CD14-positive monocyte (primary cell): ENCODE measurements at regions not wholly inside any gene's neighbourhood (a gene's known extent, or its start where the extent isn't known, plus 50 kb on each side); places are given as distances from the start of the nearest gene placed in this dataset.
"Not testable (repeated sequence)": the region's sequence is repeated elsewhere in the genome, so short reads cannot be mapped to it uniquely, and the experiment has no call there.

Experiments used
- DNase-seq, 3 donors: peaks; one replicate each; pipeline ENCODE4 v3.0.0-alpha.2; 2011 to 2022
- H2AFZ ChIP-seq: 2 replicates; pipeline ENCODE4 v1.6.0; 2012; ENCODE audit warnings: mild to moderate bottlenecking, low read depth, low read length, inconsistent platforms; ENCODE audit not compliant: insufficient read depth, poor library complexity, severe bottlenecking
- H3K27ac ChIP-seq, 2 donors: 1 replicate in 1 of 2; 2 replicates in 1 of 2; pipeline ENCODE4 v1.5.1; 2012 to 2013; ENCODE audit warnings: low read length in 2 of 2, control low read depth in 1 of 2, inconsistent platforms in 1 of 2, low read depth in 1 of 2, mild to moderate bottlenecking in 1 of 2
- H3K27me3 ChIP-seq, 2 donors: one replicate each; pipeline versions ENCODE4 v1.6.0 to v1.6.1; 2011 to 2013; ENCODE audit warnings: low read length in 2 of 2; ENCODE audit not compliant: control insufficient read depth in 2 of 2, insufficient read depth in 2 of 2
- H3K36me3 ChIP-seq, 2 donors: replicated peaks in 1 of 2; 1 replicate in 1 of 2; 2 replicates in 1 of 2; pipeline versions ENCODE4 v1.5.1 to v1.6.1; 2012 to 2013; ENCODE audit warnings: low read length in 2 of 2, control low read depth in 1 of 2, inconsistent platforms in 1 of 2, mild to moderate bottlenecking in 1 of 2; ENCODE audit not compliant: insufficient read depth in 2 of 2, control insufficient read depth in 1 of 2
- H3K4me1 ChIP-seq, 2 donors: 1 replicate in 1 of 2; 2 replicates in 1 of 2; pipeline versions ENCODE4 v1.5.1 to v1.6.1; 2012 to 2013; ENCODE audit warnings: low read length in 2 of 2, control low read depth in 1 of 2, inconsistent platforms in 1 of 2, mild to moderate bottlenecking in 1 of 2, moderate library complexity in 1 of 2; ENCODE audit not compliant: insufficient read depth in 2 of 2, control insufficient read depth in 1 of 2
- H3K4me2 ChIP-seq: replicated peaks from 2 replicates; pipeline ENCODE3; 2012; ENCODE audit warnings: low read length, moderate library complexity, mild to moderate bottlenecking; ENCODE audit not compliant: poor library complexity, severe bottlenecking; ENCODE audit errors: extremely low read depth
- H3K4me3 ChIP-seq, 3 experiments: fragments of 200-600 bp in 1 of 3; sonication (generic) in 1 of 3; replicated peaks in 1 of 3; 1 replicate in 2 of 3; 2 replicates in 1 of 3; pipeline ENCODE4 v1.5.1; 2011 to 2013; ENCODE audit warnings: low read length in 3 of 3, mild to moderate bottlenecking in 3 of 3, control low read depth in 2 of 3, low read depth in 2 of 3, inconsistent platforms in 1 of 3, moderate library complexity in 1 of 3
- H3K79me2 ChIP-seq: 2 replicates; pipeline ENCODE4 v1.6.0; 2012; ENCODE audit warnings: mild to moderate bottlenecking, control low read depth, inconsistent platforms, low read length, moderate library complexity; ENCODE audit not compliant: insufficient read depth
- H3K9ac ChIP-seq: 2 replicates; pipeline ENCODE4 v1.6.0; 2017; ENCODE audit warnings: low read length, mild to moderate bottlenecking; ENCODE audit not compliant: insufficient read depth, poor library complexity, severe bottlenecking
- H3K9me3 ChIP-seq, 2 donors: replicated peaks in 1 of 2; 1 replicate in 1 of 2; 2 replicates in 1 of 2; pipeline versions ENCODE4 v1.5.1 to v1.6.1; 2012 to 2013; ENCODE audit warnings: low read length in 2 of 2, control low read depth in 1 of 2; ENCODE audit not compliant: control insufficient read depth in 1 of 2, insufficient read depth in 1 of 2
- H4K20me1 ChIP-seq: 2 replicates; pipeline ENCODE4 v1.6.0; 2012; ENCODE audit warnings: mild to moderate bottlenecking, low read length, control low read depth, moderate library complexity; ENCODE audit not compliant: insufficient read depth
- H3K27ac Mint-ChIP-seq, 7 donors: one replicate each; pipeline ENCODE4 v1.8.0; 2020; ENCODE audit warnings: mild to moderate bottlenecking in 7 of 7, mixed read lengths in 7 of 7, moderate library complexity in 6 of 7, inconsistent platforms in 2 of 7
- H3K27me3 Mint-ChIP-seq, 3 donors: one replicate each; pipeline ENCODE4 v1.8.0; 2021 to 2022; ENCODE audit warnings: low read depth in 3 of 3, mild to moderate bottlenecking in 3 of 3, mixed read lengths in 3 of 3, moderate library complexity in 3 of 3, inconsistent platforms in 1 of 3
- H3K36me3 Mint-ChIP-seq, 2 donors: one replicate each; pipeline ENCODE4 v1.8.0; 2020; ENCODE audit warnings: mixed read lengths in 2 of 2, inconsistent platforms in 1 of 2, mild to moderate bottlenecking in 1 of 2
- H3K4me1 Mint-ChIP-seq: one replicate; pipeline ENCODE4 v1.8.0; 2020; ENCODE audit warnings: mild to moderate bottlenecking, mixed read lengths
- H3K4me3 Mint-ChIP-seq, 2 donors: one replicate each; pipeline ENCODE4 v1.8.0; 2020; ENCODE audit warnings: mild to moderate bottlenecking in 2 of 2, mixed read lengths in 2 of 2, moderate library complexity in 1 of 2
- H3K9me3 Mint-ChIP-seq, 7 donors: one replicate each; pipeline ENCODE4 v1.8.0; 2020 to 2022; ENCODE audit warnings: mixed read lengths in 7 of 7, mild to moderate bottlenecking in 6 of 7, moderate library complexity in 6 of 7, inconsistent platforms in 2 of 7
- WGBS: methylation state at CpG from one replicate; pipeline ENCODE4 v1.1.5; 2013; ENCODE audit warnings: missing lambda C conversion rate; ENCODE audit not compliant: insufficient coverage; 5-methylcytosine and 5-hydroxymethylcytosine counted together
- intact Hi-C, 2 donors: fragments of 100-400 bp; cut with micrococcal nuclease; formaldehyde crosslinking; loops; one replicate each; pipeline versions ENCODE4 v1.15.0 to v1.15.1; 2023
- TF ChIP-seq, protein P1 (sequence below): fragments of 200-600 bp; IDR thresholded peaks from one replicate; pipeline ENCODE4 v1.8.0; 2022; ENCODE audit warnings: antibody characterized with exemption, mild to moderate bottlenecking

DNA sequence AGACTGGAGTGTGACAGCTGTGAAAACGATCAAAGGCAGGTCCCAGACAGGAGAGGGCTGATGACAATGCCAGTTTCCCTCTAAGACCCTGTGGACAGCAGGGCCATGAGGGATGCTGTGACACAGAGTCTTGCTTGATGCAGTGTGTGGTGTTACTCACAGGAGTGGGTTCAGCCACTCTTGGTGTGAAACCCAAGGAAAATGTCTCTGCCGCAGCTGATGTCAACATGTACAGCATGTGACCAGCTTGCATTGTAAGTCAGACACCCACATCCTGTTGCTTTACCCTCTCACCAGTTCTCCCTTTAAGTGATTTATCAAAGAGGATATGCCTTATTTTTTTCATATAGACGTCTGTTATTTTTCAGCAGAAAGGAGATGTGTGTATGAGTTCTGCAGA, 268.6 kb downstream of the BTG1 start:
- no peaks in the 10 kb centered on the region for H3K79me2 ChIP-seq
- Mint-ChIP-seq H3K27me3 (peaks cover 0 to 2% (median 1%) of the 10 kb centered on the region in 3 donors), H3K4me1 (peaks cover 29% of the 10 kb centered on the region), H3K36me3 (peaks cover 0 to 5% of the 10 kb centered on the region in 2 donors), H3K4me3 (peak overlapping the region in 1 of 2 donors; percentile 77), H3K9me3 (peaks cover 0 to 4% (median 0%) of the 10 kb centered on the region in 7 donors), H3K27ac (peak overlapping the region; percentile 87 to 97 (median 93))
- peak; percentile 94 to 98 (median 97) for DNase-seq
- H3K27ac ChIP-seq = peak overlapping the region; percentile 46 to 89
- peak overlapping the region; percentile 47 for H2AFZ ChIP-seq
- H3K36me3 ChIP-seq = no peaks in the 10 kb centered on the region
- no peaks in the 10 kb centered on the region for H4K20me1 ChIP-seq
- no peaks in the 10 kb centered on the region for H3K9me3 ChIP-seq
- intact Hi-C loops = loop anchor here (5.0 to 10.0 kb wide), 4 partner anchors 258 to 718 kb away; partner anchors contain the start of gene BTG1 (in 1 of the 2)
- peak overlapping the region in 1 of 3 experiments; percentile 22 for H3K4me3 ChIP-seq
- peak overlapping the region; percentile 26 for H3K4me2 ChIP-seq
- no peaks in the 10 kb centered on the region for H3K27me3 ChIP-seq
- H3K4me1 ChIP-seq = peaks cover 26 to 34% of the 10 kb centered on the region in 2 donors
- WGBS = 14% methylated on average over 1 of the region's 3 CpGs
- TF ChIP-seq, protein P1, sequence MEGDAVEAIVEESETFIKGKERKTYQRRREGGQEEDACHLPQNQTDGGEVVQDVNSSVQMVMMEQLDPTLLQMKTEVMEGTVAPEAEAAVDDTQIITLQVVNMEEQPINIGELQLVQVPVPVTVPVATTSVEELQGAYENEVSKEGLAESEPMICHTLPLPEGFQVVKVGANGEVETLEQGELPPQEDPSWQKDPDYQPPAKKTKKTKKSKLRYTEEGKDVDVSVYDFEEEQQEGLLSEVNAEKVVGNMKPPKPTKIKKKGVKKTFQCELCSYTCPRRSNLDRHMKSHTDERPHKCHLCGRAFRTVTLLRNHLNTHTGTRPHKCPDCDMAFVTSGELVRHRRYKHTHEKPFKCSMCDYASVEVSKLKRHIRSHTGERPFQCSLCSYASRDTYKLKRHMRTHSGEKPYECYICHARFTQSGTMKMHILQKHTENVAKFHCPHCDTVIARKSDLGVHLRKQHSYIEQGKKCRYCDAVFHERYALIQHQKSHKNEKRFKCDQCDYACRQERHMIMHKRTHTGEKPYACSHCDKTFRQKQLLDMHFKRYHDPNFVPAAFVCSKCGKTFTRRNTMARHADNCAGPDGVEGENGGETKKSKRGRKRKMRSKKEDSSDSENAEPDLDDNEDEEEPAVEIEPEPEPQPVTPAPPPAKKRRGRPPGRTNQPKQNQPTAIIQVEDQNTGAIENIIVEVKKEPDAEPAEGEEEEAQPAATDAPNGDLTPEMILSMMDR = no peak
- peak overlapping the region; percentile 35 for H3K9ac ChIP-seq

DNA sequence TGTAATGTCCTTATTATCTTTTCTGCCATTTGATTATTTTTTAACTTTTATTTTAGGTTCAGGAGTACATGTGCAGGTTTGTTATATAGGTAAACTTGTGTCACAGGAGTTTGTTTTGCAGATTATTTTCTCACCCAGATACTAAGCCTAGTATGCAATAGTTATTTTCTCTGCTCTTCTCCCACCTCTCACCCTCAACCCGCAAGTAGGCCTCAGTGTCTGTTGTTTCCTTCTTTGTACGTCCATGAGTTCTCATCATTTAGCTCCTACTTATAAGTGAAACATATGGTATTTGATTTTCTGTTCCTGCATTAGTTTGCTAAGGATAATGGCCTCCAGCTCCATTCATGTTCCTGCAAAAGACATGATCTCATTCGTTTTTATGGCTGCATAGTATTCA, 270.0 kb downstream of the BTG1 start:
- DNase-seq, H3K27me3 ChIP-seq, H3K9me3 ChIP-seq, H3K36me3 Mint-ChIP-seq, H3K27ac ChIP-seq, H3K79me2 ChIP-seq, H3K27me3 Mint-ChIP-seq, H3K9me3 Mint-ChIP-seq, H3K4me2 ChIP-seq, H2AFZ ChIP-seq, H4K20me1 ChIP-seq, H3K9ac ChIP-seq, H3K36me3 ChIP-seq, H3K4me3 ChIP-seq, H3K4me3 Mint-ChIP-seq: not testable (repeated sequence)
- intact Hi-C loops = loop anchor here (5.0 to 10.0 kb wide), 4 partner anchors 259 to 719 kb away; partner anchors contain the start of gene BTG1 (in 1 of the 2)
- peaks cover 42% of the 10 kb centered on the region for H3K4me1 Mint-ChIP-seq
- WGBS = no CpG with 5 or more reads among the region's 3 CpGs
- peaks cover 38 to 48% of the 10 kb centered on the region in 2 donors for H3K4me1 ChIP-seq
- peak overlapping the region in 1 of 7 donors; percentile 68 for H3K27ac Mint-ChIP-seq
